Myocyte (in vitro differentiated cells): ENCODE measurements at regions not wholly inside any gene's neighbourhood (a gene's known extent, or its start where the extent isn't known, plus 50 kb on each side); places are given as distances from the start of the nearest gene placed in this dataset.
"Not testable (repeated sequence)": the region's sequence is repeated elsewhere in the genome, so short reads cannot be mapped to it uniquely, and the experiment has no call there.

ENCODE experiments used
- DNase-seq: peaks from one replicate; pipeline ENCODE4 v3.0.0-alpha.2; 2012; ENCODE audit warnings: low read depth

GRCh38 chr10:33102071-33102470 lies 144.0 kb upstream of the ITGB1 start:
- DNase-seq = no peak

- no peak for DNase-seq
Measured at GRCh38 chr10:33101392-33101787, 143.4 kb upstream of the ITGB1 start.

- no peak for DNase-seq
Measured at GRCh38 chr10:33100781-33101391, 142.9 kb upstream of the ITGB1 start.

GRCh38 chr10:33099748-33100147 lies 141.7 kb upstream of the ITGB1 start:
- no peak for DNase-seq

- DNase-seq = no peak
Measured at GRCh38 chr10:33098951-33099663, 141.1 kb upstream of the ITGB1 start.

- no peak for DNase-seq
Measured at GRCh38 chr10:33095867-33096815, 138.1 kb upstream of the ITGB1 start.

- DNase-seq = peak; percentile 75
Measured at GRCh38 chr10:33094263-33095051, 136.4 kb upstream of the ITGB1 start.

GRCh38 chr10:33093362-33093761 lies 135.3 kb upstream of the ITGB1 start:
- DNase-seq = no peak

- DNase-seq = no peak
Measured at GRCh38 chr10:33092596-33092995, 134.6 kb upstream of the ITGB1 start.

GRCh38 chr10:33091201-33091600 lies 133.2 kb upstream of the ITGB1 start:
- no peak for DNase-seq

- DNase-seq = no peak
Measured at GRCh38 chr10:33088990-33089389, 131.0 kb upstream of the ITGB1 start.

GRCh38 chr10:33087922-33088321 lies 129.9 kb upstream of the ITGB1 start:
- no peak for DNase-seq

GRCh38 chr10:33087152-33087551 lies 129.1 kb upstream of the ITGB1 start:
- DNase-seq = no peak

GRCh38 chr10:33086100-33086499 lies 128.1 kb upstream of the ITGB1 start:
- DNase-seq = no peak

- DNase-seq = no peak
Measured at GRCh38 chr10:33085313-33085833, 127.3 kb upstream of the ITGB1 start.

GRCh38 chr10:33084453-33084852 lies 126.4 kb upstream of the ITGB1 start:
- no peak for DNase-seq

GRCh38 chr10:33082373-33082895 lies 124.4 kb upstream of the ITGB1 start:
- DNase-seq = no peak

GRCh38 chr10:33080467-33080866 lies 122.4 kb upstream of the ITGB1 start:
- DNase-seq = not testable (repeated sequence)

- DNase-seq = peak; percentile 39
Measured at GRCh38 chr10:33074443-33074842, 116.4 kb upstream of the ITGB1 start.

- peak; percentile 61 for DNase-seq
Measured at GRCh38 chr10:33073641-33074415, 115.8 kb upstream of the ITGB1 start.
